CMK (cell line): ENCODE measurements at regions not wholly inside any gene's neighbourhood (a gene's known extent, or its start where the extent isn't known, plus 50 kb on each side); places are given as distances from the start of the nearest gene placed in this dataset.

Experiments
- DNase-seq: peaks from one replicate; pipeline ENCODE4 v3.0.0-alpha.2; 2010; ENCODE audit warnings: low read depth

- DNase-seq: no peak
Observed at GRCh38 chr4:171636606-171637005, 176.6 kb upstream of the GALNTL6 start.

- DNase-seq: no peak
Observed at GRCh38 chr4:171629737-171630136, 183.5 kb upstream of the GALNTL6 start.

- no peak for DNase-seq
Observed at GRCh38 chr4:171629182-171629581, 184.0 kb upstream of the GALNTL6 start.

- no peak for DNase-seq
Observed at GRCh38 chr4:171626554-171626953, 186.7 kb upstream of the GALNTL6 start.

- DNase-seq: no peak
Observed at GRCh38 chr4:171622729-171623128, 190.5 kb upstream of the GALNTL6 start.

GRCh38 chr4:171621646-171622045, 191.6 kb upstream of the GALNTL6 start:
- DNase-seq: peak; percentile 69

GRCh38 chr4:171612907-171613306, 200.3 kb upstream of the GALNTL6 start:
- no peak for DNase-seq

- DNase-seq: no peak
Observed at GRCh38 chr4:171602638-171603355, 210.4 kb upstream of the GALNTL6 start.

GRCh38 chr4:171601091-171601490, 212.1 kb upstream of the GALNTL6 start:
- no peak for DNase-seq

GRCh38 chr4:171599628-171600027, 213.6 kb upstream of the GALNTL6 start:
- no peak for DNase-seq

GRCh38 chr4:171594293-171594692, 218.9 kb upstream of the GALNTL6 start:
- DNase-seq: no peak

- DNase-seq: no peak
Observed at GRCh38 chr4:171590716-171591115, 222.5 kb upstream of the GALNTL6 start.

GRCh38 chr4:171588764-171589163, 224.4 kb upstream of the GALNTL6 start:
- DNase-seq: no peak

- DNase-seq: no peak
Observed at GRCh38 chr4:171588051-171588545, 225.1 kb upstream of the GALNTL6 start.

GRCh38 chr4:171583790-171584189, 229.4 kb upstream of the GALNTL6 start:
- DNase-seq: no peak

GRCh38 chr4:171582961-171583581, 230.1 kb upstream of the GALNTL6 start:
- no peak for DNase-seq

- DNase-seq: no peak
Observed at GRCh38 chr4:171573181-171573580, 240.0 kb upstream of the GALNTL6 start.

GRCh38 chr4:171565130-171565788, 247.9 kb upstream of the GALNTL6 start:
- no peak for DNase-seq

- DNase-seq: no peak
Observed at GRCh38 chr4:171561419-171561818, 251.8 kb upstream of the GALNTL6 start.

GRCh38 chr4:171553961-171554360, 259.2 kb upstream of the GALNTL6 start:
- no peak for DNase-seq

GRCh38 chr4:171542640-171543039, 270.6 kb upstream of the GALNTL6 start:
- DNase-seq: no peak

- no peak for DNase-seq
Observed at GRCh38 chr4:171538601-171539100, 274.6 kb upstream of the GALNTL6 start.

- DNase-seq: no peak
Observed at GRCh38 chr4:171534391-171534790, 278.8 kb upstream of the GALNTL6 start.
